HG03354 (cell line): ENCODE measurements at regions not wholly inside any gene's neighbourhood (a gene's known extent, or its start where the extent isn't known, plus 50 kb on each side); places are given as distances from the start of the nearest gene placed in this dataset.
"Not testable (repeated sequence)": the region's sequence is repeated elsewhere in the genome, so short reads cannot be mapped to it uniquely, and the experiment has no call there.

Experiments
- ATAC-seq: cut with Tn5 transposase; IDR thresholded peaks from one replicate; pipeline ENCODE4 v1.9.1; 2021; ENCODE audit warnings: mild to moderate bottlenecking; ENCODE audit not compliant: unreplicated experiment, poor library complexity, severe bottlenecking

- ATAC-seq = not testable (repeated sequence)
Observed at GRCh38 chr21:8449807-8450206, 2071.6 kb upstream of the TPTE start.

- peak; percentile 58 for ATAC-seq
Observed at GRCh38 chr21:8455279-8456128, 2065.9 kb upstream of the TPTE start.

DNA sequence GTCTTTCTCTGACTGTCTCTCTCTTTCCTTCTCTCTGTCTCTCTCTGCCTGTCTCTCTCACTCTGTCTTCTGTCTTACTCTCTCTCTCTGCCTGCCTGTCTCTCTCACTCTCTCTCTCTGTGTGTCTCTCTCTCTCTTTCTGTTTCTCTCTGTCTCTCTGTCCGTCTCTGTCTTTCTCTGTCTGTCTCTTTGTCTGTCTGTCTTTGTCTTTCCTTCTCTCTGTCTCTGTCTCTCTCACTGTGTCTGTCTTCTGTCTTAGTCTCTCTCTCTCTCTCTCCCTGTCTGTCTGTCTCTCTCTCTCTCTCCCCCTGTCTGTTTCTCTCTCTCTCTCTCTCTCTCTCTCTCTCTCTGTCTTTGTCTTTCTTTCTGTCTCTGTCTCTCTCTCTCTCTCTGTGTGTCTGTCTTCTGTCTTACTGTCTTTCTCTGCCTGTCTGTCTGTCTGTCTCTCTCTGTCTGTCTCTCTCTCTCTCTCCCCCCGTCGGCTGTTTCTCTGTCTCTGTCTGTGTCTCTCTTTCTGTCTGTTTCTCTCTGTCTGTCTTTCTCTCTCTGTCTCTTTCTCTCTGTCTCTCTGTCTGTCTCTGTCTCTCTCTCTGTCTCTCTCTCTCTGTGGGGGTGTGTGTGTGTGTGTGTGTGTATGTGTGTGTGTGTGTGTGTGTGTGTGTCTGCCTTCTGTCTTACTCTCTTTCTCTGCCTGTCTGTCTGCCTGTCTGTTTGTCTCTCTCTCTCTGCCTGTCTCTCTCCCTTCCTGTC lies 2056.8 kb upstream of the TPTE start:
- peak; percentile 78 for ATAC-seq

- not testable (repeated sequence) for ATAC-seq
Observed at GRCh38 chr21:8466642-8467041, 2054.7 kb upstream of the TPTE start.
